ENCODE measurements at regions not wholly inside any gene's neighbourhood (a gene's known extent, or its start where the extent isn't known, plus 50 kb on each side); places are given as distances from the start of the nearest gene placed in this dataset.
A peak's percentile ranks its signal among the peaks of the same experiment; 100 is the strongest.

GRCh38 chr2:83827618-83828017, 631.5 kb downstream of the SUCLG1 start:
- TF ChIP-seq, protein P1, sequence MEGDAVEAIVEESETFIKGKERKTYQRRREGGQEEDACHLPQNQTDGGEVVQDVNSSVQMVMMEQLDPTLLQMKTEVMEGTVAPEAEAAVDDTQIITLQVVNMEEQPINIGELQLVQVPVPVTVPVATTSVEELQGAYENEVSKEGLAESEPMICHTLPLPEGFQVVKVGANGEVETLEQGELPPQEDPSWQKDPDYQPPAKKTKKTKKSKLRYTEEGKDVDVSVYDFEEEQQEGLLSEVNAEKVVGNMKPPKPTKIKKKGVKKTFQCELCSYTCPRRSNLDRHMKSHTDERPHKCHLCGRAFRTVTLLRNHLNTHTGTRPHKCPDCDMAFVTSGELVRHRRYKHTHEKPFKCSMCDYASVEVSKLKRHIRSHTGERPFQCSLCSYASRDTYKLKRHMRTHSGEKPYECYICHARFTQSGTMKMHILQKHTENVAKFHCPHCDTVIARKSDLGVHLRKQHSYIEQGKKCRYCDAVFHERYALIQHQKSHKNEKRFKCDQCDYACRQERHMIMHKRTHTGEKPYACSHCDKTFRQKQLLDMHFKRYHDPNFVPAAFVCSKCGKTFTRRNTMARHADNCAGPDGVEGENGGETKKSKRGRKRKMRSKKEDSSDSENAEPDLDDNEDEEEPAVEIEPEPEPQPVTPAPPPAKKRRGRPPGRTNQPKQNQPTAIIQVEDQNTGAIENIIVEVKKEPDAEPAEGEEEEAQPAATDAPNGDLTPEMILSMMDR (conservative IDR thresholded peaks at IDR 0.05; ENCODE audit: low read depth, low read length): peak; percentile 58
- TF ChIP-seq EZH2 (IDR thresholded peaks at IDR 0.05; ENCODE audit: low read length, unreplicated experiment): no peak
- no peak for TF ChIP-seq EZH2phosphoT487 (IDR thresholded peaks at IDR 0.05; ENCODE audit: borderline replicate concordance, low read length)
